SK-N-SH treated with all-trans-retinoic acid at 6 μM for 48 hours (cell line): ENCODE measurements at regions not wholly inside any gene's neighbourhood (a gene's known extent, or its start where the extent isn't known, plus 50 kb on each side); places are given as distances from the start of the nearest gene placed in this dataset.

Experiments used
- CSDC2 ChIP-seq: fragments of 250-450 bp; sonication (Bioruptor Pico); IDR thresholded peaks from 2 replicates; pipeline ENCODE4 v1.5.0; 2020; ENCODE audit warnings: mild to moderate bottlenecking, moderate library complexity
- ESRRG ChIP-seq: fragments of 250-450 bp; sonication (Bioruptor Pico); IDR thresholded peaks from 2 replicates; pipeline ENCODE4 v1.6.1; 2021; ENCODE audit warnings: mild to moderate bottlenecking
- GLIS3 ChIP-seq: fragments of 250-450 bp; sonication (Bioruptor Pico); IDR thresholded peaks from 2 replicates; pipeline ENCODE4 v1.5.0; 2020; ENCODE audit warnings: mild to moderate bottlenecking, moderate library complexity
- OSR1 ChIP-seq: fragments of 250-450 bp; sonication (Bioruptor Pico); IDR thresholded peaks from 2 replicates; pipeline ENCODE4 v1.8.0; 2022; ENCODE audit warnings: moderate library complexity, mild to moderate bottlenecking, inconsistent platforms
- TCF4 ChIP-seq: fragments of 250-450 bp; sonication (Bioruptor Pico); IDR thresholded peaks from 2 replicates; pipeline ENCODE4 v1.8.0; 2021; ENCODE audit warnings: mild to moderate bottlenecking, moderate library complexity, borderline replicate concordance
- TOX ChIP-seq: fragments of 250-450 bp; sonication (Bioruptor Pico); IDR thresholded peaks from 2 replicates; pipeline ENCODE4 v1.8.0; 2021; ENCODE audit warnings: mild to moderate bottlenecking, moderate library complexity, borderline replicate concordance
- ZFP30 ChIP-seq: fragments of 450-650 bp; formaldehyde crosslinking; IDR thresholded peaks from 2 replicates; pipeline ENCODE4 v1.5.0; 2022; ENCODE audit warnings: mild to moderate bottlenecking, moderate library complexity
- ZNF70 ChIP-seq: fragments of 450-650 bp; formaldehyde crosslinking; IDR thresholded peaks from 2 replicates; pipeline ENCODE4 v1.5.0; 2020; ENCODE audit warnings: mild to moderate bottlenecking, moderate library complexity
- TF ChIP-seq, protein P1 (sequence below): fragments of 250-450 bp; sonication (Bioruptor Pico); IDR thresholded peaks from 2 replicates; pipeline ENCODE4 v1.8.0; 2020; ENCODE audit warnings: mild to moderate bottlenecking, moderate library complexity, borderline replicate concordance
- TF ChIP-seq, protein P2 (sequence below): fragments of 250-450 bp; sonication (Bioruptor Pico); IDR thresholded peaks from 2 replicates; pipeline ENCODE4 v1.5.1; 2020; ENCODE audit warnings: low read depth, mild to moderate bottlenecking, moderate library complexity

DNA sequence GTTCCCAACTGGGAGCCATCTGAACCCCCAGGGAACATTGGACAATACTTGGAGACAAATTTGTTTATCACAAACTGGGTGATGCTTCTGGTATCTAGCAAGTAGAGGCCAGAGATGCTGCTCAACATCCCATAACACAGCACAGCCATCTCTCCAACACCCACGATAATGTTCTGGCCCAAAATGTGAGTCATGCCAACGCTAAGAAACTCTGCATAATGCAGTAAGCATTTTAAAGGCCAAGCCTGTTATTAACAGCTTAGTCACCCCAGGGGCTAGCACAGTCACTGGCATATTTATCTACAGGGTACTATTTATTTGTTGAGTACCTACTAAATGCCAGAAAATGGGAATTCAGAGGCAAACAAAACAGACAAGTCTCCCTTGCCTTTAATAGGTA, 873.1 kb upstream of the TMEM132C start:
- TF ChIP-seq, protein P1, sequence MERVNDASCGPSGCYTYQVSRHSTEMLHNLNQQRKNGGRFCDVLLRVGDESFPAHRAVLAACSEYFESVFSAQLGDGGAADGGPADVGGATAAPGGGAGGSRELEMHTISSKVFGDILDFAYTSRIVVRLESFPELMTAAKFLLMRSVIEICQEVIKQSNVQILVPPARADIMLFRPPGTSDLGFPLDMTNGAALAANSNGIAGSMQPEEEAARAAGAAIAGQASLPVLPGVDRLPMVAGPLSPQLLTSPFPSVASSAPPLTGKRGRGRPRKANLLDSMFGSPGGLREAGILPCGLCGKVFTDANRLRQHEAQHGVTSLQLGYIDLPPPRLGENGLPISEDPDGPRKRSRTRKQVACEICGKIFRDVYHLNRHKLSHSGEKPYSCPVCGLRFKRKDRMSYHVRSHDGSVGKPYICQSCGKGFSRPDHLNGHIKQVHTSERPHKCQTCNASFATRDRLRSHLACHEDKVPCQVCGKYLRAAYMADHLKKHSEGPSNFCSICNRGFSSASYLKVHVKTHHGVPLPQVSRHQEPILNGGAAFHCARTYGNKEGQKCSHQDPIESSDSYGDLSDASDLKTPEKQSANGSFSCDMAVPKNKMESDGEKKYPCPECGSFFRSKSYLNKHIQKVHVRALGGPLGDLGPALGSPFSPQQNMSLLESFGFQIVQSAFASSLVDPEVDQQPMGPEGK (CRISPR knock-in tag), result no peak
- no peak for TF ChIP-seq OSR1 (CRISPR knock-in tag)
- no peak for TF ChIP-seq TOX (CRISPR knock-in tag)
- no peak for TF ChIP-seq GLIS3
- TF ChIP-seq ESRRG (CRISPR knock-in tag), result no peak
- no peak for TF ChIP-seq CSDC2 (CRISPR knock-in tag)
- TF ChIP-seq ZFP30, result no peak
- TF ChIP-seq ZNF70 (CRISPR knock-in tag), result no peak
- TF ChIP-seq TCF4 (CRISPR knock-in tag), result no peak
- TF ChIP-seq, protein P2, sequence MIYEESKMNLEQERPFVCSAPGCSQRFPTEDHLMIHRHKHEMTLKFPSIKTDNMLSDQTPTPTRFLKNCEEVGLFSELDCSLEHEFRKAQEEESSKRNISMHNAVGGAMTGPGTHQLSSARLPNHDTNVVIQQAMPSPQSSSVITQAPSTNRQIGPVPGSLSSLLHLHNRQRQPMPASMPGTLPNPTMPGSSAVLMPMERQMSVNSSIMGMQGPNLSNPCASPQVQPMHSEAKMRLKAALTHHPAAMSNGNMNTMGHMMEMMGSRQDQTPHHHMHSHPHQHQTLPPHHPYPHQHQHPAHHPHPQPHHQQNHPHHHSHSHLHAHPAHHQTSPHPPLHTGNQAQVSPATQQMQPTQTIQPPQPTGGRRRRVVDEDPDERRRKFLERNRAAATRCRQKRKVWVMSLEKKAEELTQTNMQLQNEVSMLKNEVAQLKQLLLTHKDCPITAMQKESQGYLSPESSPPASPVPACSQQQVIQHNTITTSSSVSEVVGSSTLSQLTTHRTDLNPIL, result no peak
